DOHH2 (cell line): ENCODE measurements at regions not wholly inside any gene's neighbourhood (a gene's known extent, or its start where the extent isn't known, plus 50 kb on each side); places are given as distances from the start of the nearest gene placed in this dataset.

Experiments
- CTCF ChIP-seq: fragments of 200-600 bp; sonication (generic); IDR thresholded peaks from one replicate; pipeline ENCODE4 v1.5.1; 2014; ENCODE audit warnings: antibody characterized with exemption, mild to moderate bottlenecking, low read depth, low read length; ENCODE audit not compliant: poor library complexity, severe bottlenecking
- EZH2phosphoT487 ChIP-seq: fragments of 200-600 bp; sonication (generic); IDR thresholded peaks from 2 replicates; pipeline ENCODE4 v1.6.1; 2017; ENCODE audit warnings: borderline replicate concordance, mild to moderate bottlenecking, antibody characterized with exemption, low read length, moderate library complexity, mixed read lengths

- TF ChIP-seq CTCF (no peak), EZH2phosphoT487 (no peak)
Measured at GRCh38 chr20:50393242-50393641, 116.9 kb upstream of the PTPN1 start.
